ENCODE measurements at regions not wholly inside any gene's neighbourhood (a gene's known extent, or its start where the extent isn't known, plus 50 kb on each side); places are given as distances from the start of the nearest gene placed in this dataset.

DNA sequence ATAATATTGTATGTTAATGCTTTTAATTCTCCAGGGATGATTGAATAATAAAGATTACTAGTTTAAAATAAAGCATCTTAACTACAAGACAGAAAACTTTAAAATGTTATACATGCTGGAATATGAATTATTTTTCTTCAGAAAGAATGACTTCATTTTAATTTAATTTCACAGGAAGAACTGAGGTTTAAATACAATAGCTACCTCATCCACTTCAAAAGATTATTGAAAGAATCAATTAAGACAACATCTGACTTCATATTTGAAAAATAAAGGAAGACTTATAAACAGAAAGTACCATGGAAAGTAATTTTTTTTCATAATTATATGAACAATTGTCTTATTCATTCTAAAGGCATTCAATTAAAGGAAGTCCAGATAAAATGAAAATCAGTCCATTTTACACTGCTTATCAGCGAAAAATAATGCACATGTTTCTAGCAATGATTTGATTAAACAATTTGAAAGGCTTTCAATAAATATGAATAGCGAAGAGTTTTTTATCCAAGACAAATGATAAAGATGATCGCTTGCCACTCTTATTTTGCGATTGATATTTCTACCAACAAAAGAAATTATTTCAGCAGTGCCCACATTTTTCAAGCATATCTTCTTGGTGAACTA is 368.5 kb upstream of the OPRM1 start:
- Histone ChIP-seq H3K36me3 (ENCODE audit: control insufficient read depth in 4 of 4, insufficient read depth in 3 of 4, low read depth in 1 of 4, low read length in 3 of 4) (no peaks in the 10 kb centered on the region), H3K4me3 (ENCODE audit: low read depth in 1 of 3, low read length in 3 of 3) (no peak overlapping the region), H3K4me1 (ENCODE audit: control insufficient read depth in 4 of 4, insufficient read depth in 4 of 4, low read length in 3 of 4) (no peaks in the 10 kb centered on the region), H3K27ac (ENCODE audit: low read depth in 1 of 2, low read length in 2 of 2) (no peak overlapping the region), H3K9ac (ENCODE audit: low read depth in 1 of 2, low read length in 2 of 2) (no peak overlapping the region), H3K27me3 (ENCODE audit: control insufficient read depth in 4 of 4, insufficient read depth in 4 of 4, low read length in 3 of 4) (no peaks in the 10 kb centered on the region), H3K9me3 (ENCODE audit: control insufficient read depth in 4 of 4, low read length in 3 of 4) (no peaks in the 10 kb centered on the region)
- TF ChIP-seq RXRA (IDR thresholded peaks at IDR 0.05) (no peak), RAD21 (IDR thresholded peaks at IDR 0.05) (no peak), GABPA (IDR thresholded peaks at IDR 0.05 in 1 of 2, conservative IDR thresholded peaks at IDR 0.05 in 1 of 2) (no peak), HNF4G (IDR thresholded peaks at IDR 0.05) (no peak), SP1 (IDR thresholded peaks at IDR 0.05) (no peak), FOXA1 (IDR thresholded peaks at IDR 0.05) (no peak), FOXA2 (IDR thresholded peaks at IDR 0.05) (no peak), NR2F2 (IDR thresholded peaks at IDR 0.05) (no peak)
- 79% methylated on average over 4 of the region's 4 CpGs for WGBS
- DNase-seq (ENCODE audit: low spot score) = no peak

GRCh38 chr6:153668758-153669157 is 370.3 kb upstream of the OPRM1 start:
- no peak overlapping the region for H3K9ac ChIP-seq (ENCODE audit: low read depth in 1 of 2, low read length in 2 of 2)
- no peaks in the 10 kb centered on the region for H3K9me3 ChIP-seq (ENCODE audit: control insufficient read depth in 4 of 4, low read length in 3 of 4)
- WGBS = 97% methylated on average over 1 of the region's 1 CpG
- no peak for DNase-seq (ENCODE audit: low spot score)
- no peak for TF ChIP-seq RAD21 (IDR thresholded peaks at IDR 0.05)
- TF ChIP-seq, protein P1, sequence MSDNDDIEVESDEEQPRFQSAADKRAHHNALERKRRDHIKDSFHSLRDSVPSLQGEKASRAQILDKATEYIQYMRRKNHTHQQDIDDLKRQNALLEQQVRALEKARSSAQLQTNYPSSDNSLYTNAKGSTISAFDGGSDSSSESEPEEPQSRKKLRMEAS (IDR thresholded peaks at IDR 0.05) = no peak
- TF ChIP-seq, protein P2, sequence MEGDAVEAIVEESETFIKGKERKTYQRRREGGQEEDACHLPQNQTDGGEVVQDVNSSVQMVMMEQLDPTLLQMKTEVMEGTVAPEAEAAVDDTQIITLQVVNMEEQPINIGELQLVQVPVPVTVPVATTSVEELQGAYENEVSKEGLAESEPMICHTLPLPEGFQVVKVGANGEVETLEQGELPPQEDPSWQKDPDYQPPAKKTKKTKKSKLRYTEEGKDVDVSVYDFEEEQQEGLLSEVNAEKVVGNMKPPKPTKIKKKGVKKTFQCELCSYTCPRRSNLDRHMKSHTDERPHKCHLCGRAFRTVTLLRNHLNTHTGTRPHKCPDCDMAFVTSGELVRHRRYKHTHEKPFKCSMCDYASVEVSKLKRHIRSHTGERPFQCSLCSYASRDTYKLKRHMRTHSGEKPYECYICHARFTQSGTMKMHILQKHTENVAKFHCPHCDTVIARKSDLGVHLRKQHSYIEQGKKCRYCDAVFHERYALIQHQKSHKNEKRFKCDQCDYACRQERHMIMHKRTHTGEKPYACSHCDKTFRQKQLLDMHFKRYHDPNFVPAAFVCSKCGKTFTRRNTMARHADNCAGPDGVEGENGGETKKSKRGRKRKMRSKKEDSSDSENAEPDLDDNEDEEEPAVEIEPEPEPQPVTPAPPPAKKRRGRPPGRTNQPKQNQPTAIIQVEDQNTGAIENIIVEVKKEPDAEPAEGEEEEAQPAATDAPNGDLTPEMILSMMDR (IDR thresholded peaks at IDR 0.05; ENCODE audit: low read depth, low read length, missing input control) = no peak
- TF ChIP-seq, protein P3, sequence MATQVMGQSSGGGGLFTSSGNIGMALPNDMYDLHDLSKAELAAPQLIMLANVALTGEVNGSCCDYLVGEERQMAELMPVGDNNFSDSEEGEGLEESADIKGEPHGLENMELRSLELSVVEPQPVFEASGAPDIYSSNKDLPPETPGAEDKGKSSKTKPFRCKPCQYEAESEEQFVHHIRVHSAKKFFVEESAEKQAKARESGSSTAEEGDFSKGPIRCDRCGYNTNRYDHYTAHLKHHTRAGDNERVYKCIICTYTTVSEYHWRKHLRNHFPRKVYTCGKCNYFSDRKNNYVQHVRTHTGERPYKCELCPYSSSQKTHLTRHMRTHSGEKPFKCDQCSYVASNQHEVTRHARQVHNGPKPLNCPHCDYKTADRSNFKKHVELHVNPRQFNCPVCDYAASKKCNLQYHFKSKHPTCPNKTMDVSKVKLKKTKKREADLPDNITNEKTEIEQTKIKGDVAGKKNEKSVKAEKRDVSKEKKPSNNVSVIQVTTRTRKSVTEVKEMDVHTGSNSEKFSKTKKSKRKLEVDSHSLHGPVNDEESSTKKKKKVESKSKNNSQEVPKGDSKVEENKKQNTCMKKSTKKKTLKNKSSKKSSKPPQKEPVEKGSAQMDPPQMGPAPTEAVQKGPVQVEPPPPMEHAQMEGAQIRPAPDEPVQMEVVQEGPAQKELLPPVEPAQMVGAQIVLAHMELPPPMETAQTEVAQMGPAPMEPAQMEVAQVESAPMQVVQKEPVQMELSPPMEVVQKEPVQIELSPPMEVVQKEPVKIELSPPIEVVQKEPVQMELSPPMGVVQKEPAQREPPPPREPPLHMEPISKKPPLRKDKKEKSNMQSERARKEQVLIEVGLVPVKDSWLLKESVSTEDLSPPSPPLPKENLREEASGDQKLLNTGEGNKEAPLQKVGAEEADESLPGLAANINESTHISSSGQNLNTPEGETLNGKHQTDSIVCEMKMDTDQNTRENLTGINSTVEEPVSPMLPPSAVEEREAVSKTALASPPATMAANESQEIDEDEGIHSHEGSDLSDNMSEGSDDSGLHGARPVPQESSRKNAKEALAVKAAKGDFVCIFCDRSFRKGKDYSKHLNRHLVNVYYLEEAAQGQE (IDR thresholded peaks at IDR 0.05) = no peak
- TF ChIP-seq TAF1 (conservative IDR thresholded peaks at IDR 0.05) = no peak
- TF ChIP-seq HNF4A (conservative IDR thresholded peaks at IDR 0.05) = no peak
- TF ChIP-seq EGR1 (IDR thresholded peaks at IDR 0.05; ENCODE audit: low read depth in 2 of 2) = no peak
- TF ChIP-seq, protein P4, sequence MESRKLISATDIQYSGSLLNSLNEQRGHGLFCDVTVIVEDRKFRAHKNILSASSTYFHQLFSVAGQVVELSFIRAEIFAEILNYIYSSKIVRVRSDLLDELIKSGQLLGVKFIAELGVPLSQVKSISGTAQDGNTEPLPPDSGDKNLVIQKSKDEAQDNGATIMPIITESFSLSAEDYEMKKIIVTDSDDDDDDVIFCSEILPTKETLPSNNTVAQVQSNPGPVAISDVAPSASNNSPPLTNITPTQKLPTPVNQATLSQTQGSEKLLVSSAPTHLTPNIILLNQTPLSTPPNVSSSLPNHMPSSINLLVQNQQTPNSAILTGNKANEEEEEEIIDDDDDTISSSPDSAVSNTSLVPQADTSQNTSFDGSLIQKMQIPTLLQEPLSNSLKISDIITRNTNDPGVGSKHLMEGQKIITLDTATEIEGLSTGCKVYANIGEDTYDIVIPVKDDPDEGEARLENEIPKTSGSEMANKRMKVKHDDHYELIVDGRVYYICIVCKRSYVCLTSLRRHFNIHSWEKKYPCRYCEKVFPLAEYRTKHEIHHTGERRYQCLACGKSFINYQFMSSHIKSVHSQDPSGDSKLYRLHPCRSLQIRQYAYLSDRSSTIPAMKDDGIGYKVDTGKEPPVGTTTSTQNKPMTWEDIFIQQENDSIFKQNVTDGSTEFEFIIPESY (IDR thresholded peaks at IDR 0.05) = no peak
- no peak for TF ChIP-seq HNF4G (IDR thresholded peaks at IDR 0.05)
- no peak for TF ChIP-seq GABPA (IDR thresholded peaks at IDR 0.05 in 1 of 2, conservative IDR thresholded peaks at IDR 0.05 in 1 of 2)
- TF ChIP-seq RXRA (IDR thresholded peaks at IDR 0.05) = no peak
- no peak for TF ChIP-seq YY1 (IDR thresholded peaks at IDR 0.05)
- TF ChIP-seq FOXA1 (IDR thresholded peaks at IDR 0.05) = no peak
- no peaks in the 10 kb centered on the region for H3K27me3 ChIP-seq (ENCODE audit: control insufficient read depth in 4 of 4, insufficient read depth in 4 of 4, low read length in 3 of 4)
- H3K36me3 ChIP-seq (ENCODE audit: control insufficient read depth in 4 of 4, insufficient read depth in 3 of 4, low read depth in 1 of 4, low read length in 3 of 4) = no peaks in the 10 kb centered on the region
- no peaks in the 10 kb centered on the region for H3K4me1 ChIP-seq (ENCODE audit: control insufficient read depth in 4 of 4, insufficient read depth in 4 of 4, low read length in 3 of 4)
- no peak overlapping the region for H3K27ac ChIP-seq (ENCODE audit: low read depth in 1 of 2, low read length in 2 of 2)
- H3K4me3 ChIP-seq (ENCODE audit: low read depth in 1 of 3, low read length in 3 of 3) = no peak overlapping the region
